Natural killer cell (primary cell): ENCODE measurements at regions not wholly inside any gene's neighbourhood (a gene's known extent, or its start where the extent isn't known, plus 50 kb on each side); places are given as distances from the start of the nearest gene placed in this dataset.

Experiments used
- ATAC-seq, 3 donors: fragments of 150-1000 bp in 2 of 3; fragments of 200-7000 bp in 1 of 3; cut with Tn5 transposase; 1 replicate in 1 of 3; 2 replicates in 2 of 3; pipeline ENCODE4 v1.10.0; 2021; ENCODE audit warnings: mild to moderate bottlenecking in 2 of 3, moderate library complexity in 2 of 3
- DNase-seq, 2 donors: peaks; one replicate each; pipeline versions ENCODE4 v3.0.0 to v3.0.0-alpha.2; 2013 to 2021; ENCODE audit warnings: mixed read lengths in 1 of 2
- H3K27ac ChIP-seq: one replicate; pipeline ENCODE4 v1.5.1; 2013; ENCODE audit warnings: mild to moderate bottlenecking, low read length
- H3K27me3 ChIP-seq: one replicate; pipeline ENCODE4 v1.6.1; 2013; ENCODE audit warnings: low read length; ENCODE audit not compliant: control insufficient read depth, insufficient read depth
- H3K36me3 ChIP-seq: one replicate; pipeline ENCODE4 v1.6.1; 2013; ENCODE audit warnings: low read length; ENCODE audit not compliant: control insufficient read depth, insufficient read depth
- H3K4me1 ChIP-seq: one replicate; pipeline ENCODE4 v1.6.1; 2013; ENCODE audit warnings: low read length; ENCODE audit not compliant: control insufficient read depth, insufficient read depth
- H3K4me3 ChIP-seq: one replicate; pipeline ENCODE4 v1.5.1; 2013; ENCODE audit warnings: low read length
- H3K9me3 ChIP-seq: one replicate; pipeline ENCODE4 v1.6.1; 2013; ENCODE audit warnings: low read length; ENCODE audit not compliant: control insufficient read depth, insufficient read depth
- H3K27ac Mint-ChIP-seq, 2 donors: one replicate each; pipeline ENCODE4 v1.8.0; 2022; ENCODE audit warnings: mild to moderate bottlenecking in 2 of 2, mixed read lengths in 2 of 2, moderate library complexity in 1 of 2
- H3K27me3 Mint-ChIP-seq, 2 donors: one replicate each; pipeline ENCODE4 v1.8.0; 2022; ENCODE audit warnings: low read depth in 2 of 2, mixed read lengths in 2 of 2
- H3K36me3 Mint-ChIP-seq: one replicate; pipeline ENCODE4 v1.8.0; 2022; ENCODE audit warnings: mixed read lengths
- H3K4me1 Mint-ChIP-seq, 2 donors: one replicate each; pipeline ENCODE4 v1.8.0; 2022; ENCODE audit warnings: mixed read lengths in 2 of 2
- H3K4me3 Mint-ChIP-seq: one replicate; pipeline ENCODE4 v1.8.0; 2022; ENCODE audit warnings: mild to moderate bottlenecking, moderate library complexity, mixed read lengths
- H3K9me3 Mint-ChIP-seq, 2 donors: one replicate each; pipeline ENCODE4 v1.8.0; 2022; ENCODE audit warnings: mixed read lengths in 2 of 2
- CTCF ChIP-seq: fragments of 200-600 bp; IDR thresholded peaks from one replicate; pipeline ENCODE4 v1.8.0; 2022; ENCODE audit warnings: antibody characterized with exemption
- WGBS: methylation state at CpG from one replicate; pipeline ENCODE4 v1.1.7; 2013; ENCODE audit warnings: missing lambda C conversion rate; ENCODE audit not compliant: insufficient coverage; 5-methylcytosine and 5-hydroxymethylcytosine counted together
- intact Hi-C: fragments of 100-400 bp; cut with micrococcal nuclease; formaldehyde crosslinking; loops from one replicate; pipeline ENCODE4 v1.14.2; 2022

DNA sequence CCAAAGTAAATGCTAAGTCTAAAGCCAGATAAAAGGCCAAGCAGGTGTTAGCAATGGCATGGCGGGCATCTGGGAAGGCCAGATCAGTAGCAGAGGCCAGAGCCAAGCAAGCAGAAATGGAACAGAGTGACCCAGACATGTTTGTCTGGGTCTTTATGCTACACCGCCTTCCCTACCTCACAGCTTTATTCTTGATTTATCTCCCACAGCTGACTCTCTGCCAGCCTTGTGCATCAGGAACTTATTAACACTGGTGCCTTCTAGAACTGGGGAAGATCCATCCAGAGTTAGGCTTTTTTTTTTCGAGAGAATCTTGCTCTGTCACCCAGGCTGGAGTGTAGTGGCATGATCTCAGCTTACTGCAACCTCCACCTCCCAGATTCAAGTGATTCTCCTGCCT is 112.5 kb upstream of the SLC44A1 start:
- H3K36me3 ChIP-seq, result no peaks in the 10 kb centered on the region
- Mint-ChIP-seq H3K27ac (no peak overlapping the region), H3K9me3 (no peaks in the 10 kb centered on the region), H3K27me3 (peaks cover 4 to 20% of the 10 kb centered on the region in 2 donors), H3K4me1 (peaks cover 24 to 26% of the 10 kb centered on the region in 2 donors), H3K4me3 (no peak overlapping the region), H3K36me3 (no peaks in the 10 kb centered on the region)
- DNase-seq (no peak), ATAC-seq (no peak)
- no peak overlapping the region for H3K4me3 ChIP-seq
- intact Hi-C loops, result no loop called here
- H3K9me3 ChIP-seq, result no peaks in the 10 kb centered on the region
- peaks cover 22% of the 10 kb centered on the region for H3K4me1 ChIP-seq
- no peak overlapping the region for H3K27ac ChIP-seq
- TF ChIP-seq CTCF, result no peak
- 83% methylated on average over 3 of the region's 3 CpGs for WGBS
- no peaks in the 10 kb centered on the region for H3K27me3 ChIP-seq

DNA sequence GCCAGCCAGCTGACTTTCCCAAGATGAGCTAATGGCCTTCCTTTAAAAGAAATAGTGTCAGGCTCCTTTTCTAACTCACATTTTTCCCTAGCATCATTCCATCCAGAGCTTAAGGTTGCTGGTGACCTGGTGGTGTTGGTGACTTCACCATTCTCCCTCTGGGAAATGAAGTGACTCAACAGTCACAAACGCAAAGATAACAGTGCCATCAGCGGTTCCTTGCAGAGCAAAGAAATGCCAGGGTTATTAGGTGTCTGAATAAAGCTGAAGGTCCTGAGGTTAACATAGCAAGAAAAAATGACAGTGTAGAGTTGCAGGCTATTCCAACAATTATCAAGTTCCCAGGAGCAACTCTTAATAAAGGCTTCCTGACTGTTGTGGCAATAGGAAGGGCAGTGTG is 111.8 kb upstream of the SLC44A1 start:
- Histone ChIP-seq H3K36me3 (no peaks in the 10 kb centered on the region), H3K27ac (no peak overlapping the region), H3K9me3 (no peaks in the 10 kb centered on the region), H3K4me3 (no peak overlapping the region), H3K4me1 (peaks cover 15% of the 10 kb centered on the region), H3K27me3 (no peaks in the 10 kb centered on the region)
- H3K4me1 Mint-ChIP-seq, result peaks cover 18 to 20% of the 10 kb centered on the region in 2 donors
- no peak for TF ChIP-seq CTCF
- no peaks in the 10 kb centered on the region for H3K36me3 Mint-ChIP-seq
- no peaks in the 10 kb centered on the region for H3K9me3 Mint-ChIP-seq
- DNase-seq (no peak), ATAC-seq (no peak)
- H3K4me3 Mint-ChIP-seq, result no peak overlapping the region
- WGBS, result 100% methylated on average over 2 of the region's 2 CpGs
- peaks cover 4 to 20% of the 10 kb centered on the region in 2 donors for H3K27me3 Mint-ChIP-seq
- intact Hi-C loops, result no loop called here
- H3K27ac Mint-ChIP-seq, result no peak overlapping the region

- Histone ChIP-seq H3K27me3 (peaks cover 3% of the 10 kb centered on the region), H3K27ac (no peak overlapping the region), H3K4me3 (no peak overlapping the region), H3K36me3 (no peaks in the 10 kb centered on the region), H3K9me3 (no peaks in the 10 kb centered on the region), H3K4me1 (no peaks in the 10 kb centered on the region)
- WGBS, result 65% methylated on average over 4 of the region's 5 CpGs
- Mint-ChIP-seq H3K9me3 (no peaks in the 10 kb centered on the region), H3K4me3 (no peak overlapping the region), H3K36me3 (no peaks in the 10 kb centered on the region), H3K27me3 (peaks cover 12 to 26% of the 10 kb centered on the region in 2 donors), H3K4me1 (no peaks in the 10 kb centered on the region), H3K27ac (no peak overlapping the region)
- intact Hi-C loops, result no loop called here
- no peak for TF ChIP-seq CTCF
- ATAC-seq, result no peak
- DNase-seq, result no peak
Observed at GRCh38 chr9:105138306-105138801, 106.1 kb upstream of the SLC44A1 start.
